ENCODE measurements at regions not wholly inside any gene's neighbourhood (a gene's known extent, or its start where the extent isn't known, plus 50 kb on each side); places are given as distances from the start of the nearest gene placed in this dataset.

DNA sequence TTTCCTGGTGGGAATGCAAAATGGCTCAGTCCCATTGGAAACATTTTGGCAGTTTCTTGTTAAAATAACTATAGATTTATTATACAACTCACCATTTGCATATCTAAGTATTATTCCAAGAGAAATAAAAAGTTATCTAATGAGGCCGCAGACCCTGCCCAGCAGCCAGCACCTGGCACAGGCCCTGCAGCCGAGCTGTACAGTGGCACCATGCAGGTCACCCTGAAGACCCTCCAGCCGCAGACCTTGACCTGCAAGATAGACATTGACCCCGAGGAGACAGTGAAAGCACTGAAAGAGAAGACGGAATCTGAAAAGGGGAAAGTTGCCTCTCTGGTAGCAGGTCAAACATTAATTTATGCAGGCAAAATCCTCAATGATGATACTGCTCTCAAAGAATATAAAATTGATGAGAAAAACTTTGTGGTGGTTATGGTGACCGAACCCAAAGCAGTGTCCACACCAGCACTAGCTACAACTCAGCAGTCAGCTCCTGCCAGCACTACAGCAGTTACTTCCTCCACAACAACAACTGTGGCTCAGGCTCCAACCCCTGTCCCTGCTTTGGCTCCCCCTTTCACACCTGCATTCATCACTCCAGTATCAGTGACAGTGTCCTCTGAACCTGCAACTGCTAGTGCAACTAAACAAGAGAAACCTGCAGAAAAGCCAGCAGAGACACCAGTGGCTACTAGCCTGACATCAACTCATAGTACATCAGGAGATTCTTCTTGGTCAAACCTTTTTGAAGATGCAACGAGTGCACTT, 113.5 kb upstream of the SATB1 start:
- no peaks in the 10 kb centered on the region for H3K36me3 ChIP-seq (replicated peaks in 1 of 2)
- H3K27me3 ChIP-seq, result no peaks in the 10 kb centered on the region
- TF ChIP-seq, protein P1, sequence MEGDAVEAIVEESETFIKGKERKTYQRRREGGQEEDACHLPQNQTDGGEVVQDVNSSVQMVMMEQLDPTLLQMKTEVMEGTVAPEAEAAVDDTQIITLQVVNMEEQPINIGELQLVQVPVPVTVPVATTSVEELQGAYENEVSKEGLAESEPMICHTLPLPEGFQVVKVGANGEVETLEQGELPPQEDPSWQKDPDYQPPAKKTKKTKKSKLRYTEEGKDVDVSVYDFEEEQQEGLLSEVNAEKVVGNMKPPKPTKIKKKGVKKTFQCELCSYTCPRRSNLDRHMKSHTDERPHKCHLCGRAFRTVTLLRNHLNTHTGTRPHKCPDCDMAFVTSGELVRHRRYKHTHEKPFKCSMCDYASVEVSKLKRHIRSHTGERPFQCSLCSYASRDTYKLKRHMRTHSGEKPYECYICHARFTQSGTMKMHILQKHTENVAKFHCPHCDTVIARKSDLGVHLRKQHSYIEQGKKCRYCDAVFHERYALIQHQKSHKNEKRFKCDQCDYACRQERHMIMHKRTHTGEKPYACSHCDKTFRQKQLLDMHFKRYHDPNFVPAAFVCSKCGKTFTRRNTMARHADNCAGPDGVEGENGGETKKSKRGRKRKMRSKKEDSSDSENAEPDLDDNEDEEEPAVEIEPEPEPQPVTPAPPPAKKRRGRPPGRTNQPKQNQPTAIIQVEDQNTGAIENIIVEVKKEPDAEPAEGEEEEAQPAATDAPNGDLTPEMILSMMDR (IDR thresholded peaks at IDR 0.05), result no peak
- no peak for TF ChIP-seq POLR2A (IDR thresholded peaks at IDR 0.05)
- no peaks in the 10 kb centered on the region for H3K4me1 ChIP-seq (replicated peaks in 1 of 2)
- H3K9me3 ChIP-seq (replicated peaks in 1 of 3), result no peaks in the 10 kb centered on the region
- intact Hi-C loops (cut with DNase I), result no loop called here
- no peak for DNase-seq
- 66 to 75% (median 73%) methylated on average over 7 of the region's 7 CpGs for WGBS, 4 donors
- H3K27ac ChIP-seq, result no peak overlapping the region
- no peak overlapping the region for H3K4me3 ChIP-seq

DNA sequence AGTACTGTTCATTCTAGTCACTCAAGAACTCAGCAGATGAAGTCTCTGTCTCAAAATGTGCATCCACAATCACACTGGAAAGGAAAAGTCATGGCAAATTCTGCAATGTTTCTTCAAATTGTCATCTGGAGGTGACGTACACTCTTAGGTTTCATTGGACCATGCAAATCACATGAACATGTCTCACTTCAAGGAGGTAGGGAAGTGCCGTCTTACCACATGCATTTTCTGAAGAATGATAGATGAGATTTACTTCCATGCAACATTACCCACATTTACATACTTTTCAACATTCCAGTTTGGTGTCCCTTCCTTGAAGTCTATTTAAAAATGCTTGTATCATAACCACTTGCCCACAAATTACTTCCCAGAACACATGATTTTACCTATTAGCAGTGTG, 107.9 kb upstream of the SATB1 start:
- DNase-seq, result no peak
- no peaks in the 10 kb centered on the region for H3K9me3 ChIP-seq (replicated peaks in 1 of 3)
- WGBS, 4 donors, result 67 to 79% (median 71%) methylated on average over 2 of the region's 2 CpGs
- no peaks in the 10 kb centered on the region for H3K4me1 ChIP-seq (replicated peaks in 1 of 2)
- no peak overlapping the region for H3K4me3 ChIP-seq
- TF ChIP-seq POLR2A (IDR thresholded peaks at IDR 0.05), result no peak
- TF ChIP-seq, protein P1 (IDR thresholded peaks at IDR 0.05), result no peak
- H3K36me3 ChIP-seq (replicated peaks in 1 of 2), result no peaks in the 10 kb centered on the region
- intact Hi-C loops (cut with DNase I), result no loop called here
- no peak overlapping the region for H3K27ac ChIP-seq
- no peaks in the 10 kb centered on the region for H3K27me3 ChIP-seq

DNA sequence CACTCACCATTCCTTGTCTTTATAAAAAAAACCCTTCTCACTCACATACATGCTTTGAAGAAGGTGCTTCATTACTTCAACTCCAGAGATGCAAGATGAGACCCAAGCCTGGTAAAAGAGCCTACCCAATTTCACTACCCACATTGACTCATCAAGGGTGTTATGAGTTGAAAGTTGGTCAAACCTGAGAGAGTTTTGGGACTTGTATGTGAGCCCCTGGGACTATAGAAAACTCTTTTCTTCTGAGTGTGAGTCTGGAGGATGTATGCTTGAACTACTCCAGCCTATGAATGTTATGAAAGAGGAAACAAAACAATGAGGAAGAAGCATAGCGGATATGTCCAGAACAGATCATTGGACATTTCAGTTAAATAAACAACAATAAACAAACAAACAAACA, 106.5 kb upstream of the SATB1 start:
- WGBS, 4 donors, result 75 to 95% (median 85%) methylated on average over 1 of the region's 1 CpG
- H3K36me3 ChIP-seq (replicated peaks in 1 of 2), result no peaks in the 10 kb centered on the region
- no peak overlapping the region for H3K27ac ChIP-seq
- H3K27me3 ChIP-seq, result no peaks in the 10 kb centered on the region
- H3K9me3 ChIP-seq (replicated peaks in 1 of 3), result no peaks in the 10 kb centered on the region
- DNase-seq, result no peak
- TF ChIP-seq POLR2A (IDR thresholded peaks at IDR 0.05), result no peak
- TF ChIP-seq, protein P1 (IDR thresholded peaks at IDR 0.05), result no peak
- H3K4me3 ChIP-seq, result no peak overlapping the region
- no peaks in the 10 kb centered on the region for H3K4me1 ChIP-seq (replicated peaks in 1 of 2)
- intact Hi-C loops (cut with DNase I), result no loop called here

DNA sequence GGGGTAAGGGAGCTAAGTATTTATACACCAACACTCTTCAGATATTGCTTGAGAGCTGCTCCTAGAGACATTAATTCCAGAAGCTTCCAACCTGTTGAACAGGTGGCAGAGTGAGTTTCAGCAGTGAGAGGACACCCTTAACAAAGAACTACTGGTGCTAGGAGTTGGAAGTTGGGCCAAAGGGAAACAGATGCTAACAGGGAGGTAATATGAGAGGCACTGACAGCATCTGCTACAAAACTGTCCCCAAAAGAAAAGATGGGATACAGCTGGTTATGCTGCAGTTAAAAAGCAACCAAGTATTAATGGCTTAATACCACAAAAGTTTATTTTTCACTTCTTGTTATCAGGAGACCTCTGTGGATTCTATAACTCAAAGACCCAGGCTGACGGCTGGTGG, 104.5 kb upstream of the SATB1 start:
- 44 to 72% (median 59%) methylated on average over 1 of the region's 1 CpG for WGBS, 4 donors

More for the DNA sequence above, 104.5 kb upstream of the SATB1 start:
- H3K27me3 ChIP-seq, result no peaks in the 10 kb centered on the region
- H3K36me3 ChIP-seq (replicated peaks in 1 of 2), result no peaks in the 10 kb centered on the region
- no peak overlapping the region for H3K27ac ChIP-seq
- H3K9me3 ChIP-seq (replicated peaks in 1 of 3), result no peaks in the 10 kb centered on the region
- no peak for DNase-seq
- no peak overlapping the region for H3K4me3 ChIP-seq
- TF ChIP-seq, protein P1 (IDR thresholded peaks at IDR 0.05), result no peak
- TF ChIP-seq POLR2A (IDR thresholded peaks at IDR 0.05), result no peak
- H3K4me1 ChIP-seq (replicated peaks in 1 of 2), result no peaks in the 10 kb centered on the region
- intact Hi-C loops (cut with DNase I), result no loop called here

Data from adrenal gland (tissue), 9 donors.